ENCODE measurements at regions not wholly inside any gene's neighbourhood (a gene's known extent, or its start where the extent isn't known, plus 50 kb on each side); places are given as distances from the start of the nearest gene placed in this dataset.

DNA sequence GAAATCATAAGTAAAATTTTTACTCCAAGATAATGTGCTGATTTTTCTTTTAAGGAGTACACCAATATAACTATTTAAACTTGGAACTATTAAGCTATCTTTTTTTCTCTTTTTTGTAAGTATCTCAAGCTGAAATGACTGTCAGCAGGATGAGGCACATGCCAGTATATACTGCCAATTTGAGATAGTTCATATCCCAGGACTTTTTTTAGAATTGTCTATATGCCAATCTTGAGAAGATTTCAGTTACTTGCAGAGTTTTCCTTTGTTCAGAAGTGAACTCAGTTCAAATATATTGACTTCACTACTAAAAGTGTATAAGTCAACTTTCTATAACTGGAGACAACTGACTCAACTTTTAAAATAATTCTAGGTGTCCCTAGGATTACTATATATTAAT lies 181.7 kb upstream of the ZNF717 start:
- no peak for DNase-seq
- H3K9me3 ChIP-seq: peaks cover 0 to 14% (median 0%) of the 10 kb centered on the region in 12 donors
- H3K4me3 ChIP-seq: no peak overlapping the region
- H3K36me3 ChIP-seq: no peaks in the 10 kb centered on the region
- H3K27ac ChIP-seq: no peak overlapping the region
- TF ChIP-seq, protein P1, sequence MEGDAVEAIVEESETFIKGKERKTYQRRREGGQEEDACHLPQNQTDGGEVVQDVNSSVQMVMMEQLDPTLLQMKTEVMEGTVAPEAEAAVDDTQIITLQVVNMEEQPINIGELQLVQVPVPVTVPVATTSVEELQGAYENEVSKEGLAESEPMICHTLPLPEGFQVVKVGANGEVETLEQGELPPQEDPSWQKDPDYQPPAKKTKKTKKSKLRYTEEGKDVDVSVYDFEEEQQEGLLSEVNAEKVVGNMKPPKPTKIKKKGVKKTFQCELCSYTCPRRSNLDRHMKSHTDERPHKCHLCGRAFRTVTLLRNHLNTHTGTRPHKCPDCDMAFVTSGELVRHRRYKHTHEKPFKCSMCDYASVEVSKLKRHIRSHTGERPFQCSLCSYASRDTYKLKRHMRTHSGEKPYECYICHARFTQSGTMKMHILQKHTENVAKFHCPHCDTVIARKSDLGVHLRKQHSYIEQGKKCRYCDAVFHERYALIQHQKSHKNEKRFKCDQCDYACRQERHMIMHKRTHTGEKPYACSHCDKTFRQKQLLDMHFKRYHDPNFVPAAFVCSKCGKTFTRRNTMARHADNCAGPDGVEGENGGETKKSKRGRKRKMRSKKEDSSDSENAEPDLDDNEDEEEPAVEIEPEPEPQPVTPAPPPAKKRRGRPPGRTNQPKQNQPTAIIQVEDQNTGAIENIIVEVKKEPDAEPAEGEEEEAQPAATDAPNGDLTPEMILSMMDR (IDR thresholded peaks at IDR 0.05): no peak
- no peak for TF ChIP-seq POLR2A (IDR thresholded peaks at IDR 0.05)
- H3K4me1 ChIP-seq: no peaks in the 10 kb centered on the region
- no peak for ATAC-seq
- no peaks in the 10 kb centered on the region for H3K27me3 ChIP-seq
- intact Hi-C loops (cut with DNase I): no loop called here

- TF ChIP-seq POLR2A (IDR thresholded peaks at IDR 0.05): no peak
- TF ChIP-seq, protein P1 (IDR thresholded peaks at IDR 0.05): no peak
- Histone ChIP-seq H3K27ac (no peak overlapping the region), H3K9me3 (peaks cover 0 to 13% (median 0%) of the 10 kb centered on the region in 12 donors), H3K4me1 (no peaks in the 10 kb centered on the region), H3K27me3 (no peaks in the 10 kb centered on the region), H3K36me3 (no peaks in the 10 kb centered on the region), H3K4me3 (no peak overlapping the region)
- DNase-seq (no peak), ATAC-seq (no peak)
- 66 to 77% (median 71%) methylated on average over 4 of the region's 4 CpGs for WGBS, 4 donors
- intact Hi-C loops (cut with DNase I): no loop called here
Observed at GRCh38 chr3:75978686-75979085, 193.3 kb upstream of the ZNF717 start.

GRCh38 chr3:75981401-75981800 lies 196.1 kb upstream of the ZNF717 start:
- H3K9me3 ChIP-seq: peaks cover 0 to 4% (median 0%) of the 10 kb centered on the region in 12 donors
- no peak overlapping the region for H3K27ac ChIP-seq
- no peaks in the 10 kb centered on the region for H3K4me1 ChIP-seq
- no peak overlapping the region for H3K4me3 ChIP-seq
- intact Hi-C loops (cut with DNase I): no loop called here
- TF ChIP-seq, protein P1 (IDR thresholded peaks at IDR 0.05): no peak
- no peak for TF ChIP-seq POLR2A (IDR thresholded peaks at IDR 0.05)
- 62 to 70% (median 66%) methylated on average over 1 of the region's 1 CpG for WGBS, 4 donors
- DNase-seq (no peak), ATAC-seq (no peak)
- no peaks in the 10 kb centered on the region for H3K36me3 ChIP-seq
- no peaks in the 10 kb centered on the region for H3K27me3 ChIP-seq

DNA sequence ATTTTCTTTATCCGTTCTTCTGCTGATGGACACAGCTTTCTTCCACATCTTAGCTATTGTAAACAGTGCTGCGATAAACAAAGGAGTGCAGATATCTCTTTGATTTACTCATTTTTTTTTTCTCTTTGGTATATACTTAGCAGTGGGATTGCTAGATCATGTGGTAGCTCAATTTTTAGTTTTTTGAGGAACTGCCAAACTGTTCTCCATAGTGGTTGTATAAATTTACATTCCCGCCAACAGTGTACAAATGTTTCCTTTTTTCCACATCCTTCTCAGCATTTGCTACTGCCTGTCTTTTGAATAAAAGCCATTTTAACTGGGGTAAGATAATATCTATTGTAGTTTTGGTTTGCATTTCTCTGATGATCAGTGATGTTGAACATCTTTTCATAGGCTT lies 196.8 kb upstream of the ZNF717 start:
- Histone ChIP-seq H3K36me3 (no peaks in the 10 kb centered on the region), H3K4me3 (no peak overlapping the region), H3K4me1 (no peaks in the 10 kb centered on the region), H3K27me3 (no peaks in the 10 kb centered on the region), H3K9me3 (peaks cover 0 to 4% (median 0%) of the 10 kb centered on the region in 12 donors), H3K27ac (no peak overlapping the region)
- WGBS, 4 donors: 89 to 92% (median 90%) methylated on average over 3 of the region's 3 CpGs
- ATAC-seq: no peak
- no peak for DNase-seq
- no peak for TF ChIP-seq POLR2A (IDR thresholded peaks at IDR 0.05)
- TF ChIP-seq, protein P1 (IDR thresholded peaks at IDR 0.05): no peak
- intact Hi-C loops (cut with DNase I): no loop called here
